ENCODE measurements at regions not wholly inside any gene's neighbourhood (a gene's known extent, or its start where the extent isn't known, plus 50 kb on each side); places are given as distances from the start of the nearest gene placed in this dataset.
"Not testable (repeated sequence)": the region's sequence is repeated elsewhere in the genome, so short reads cannot be mapped to it uniquely, and the experiment has no call there.

DNA sequence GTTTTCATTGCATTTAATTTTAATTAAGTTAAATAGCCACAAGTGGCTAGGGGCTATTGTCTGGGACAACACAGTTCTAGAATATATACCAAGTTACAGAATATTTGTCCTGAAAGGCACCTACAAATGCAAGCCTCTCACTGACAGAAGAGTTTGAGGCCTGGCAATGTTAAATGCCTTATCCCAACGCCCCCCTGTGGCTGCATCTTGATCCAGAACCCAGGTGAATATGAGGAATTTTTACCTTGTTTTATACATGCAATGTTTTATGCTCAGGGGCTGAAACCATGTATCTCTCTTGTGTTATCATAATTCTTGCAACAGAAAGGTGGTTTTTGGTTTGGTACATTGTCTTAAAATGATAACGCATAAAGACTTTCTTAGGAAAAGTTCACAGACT is 71.8 kb upstream of the SEC11C start:
- H3K4me3 ChIP-seq (ENCODE audit: low read depth, low read length): no peak overlapping the region
- TF ChIP-seq, protein P1, sequence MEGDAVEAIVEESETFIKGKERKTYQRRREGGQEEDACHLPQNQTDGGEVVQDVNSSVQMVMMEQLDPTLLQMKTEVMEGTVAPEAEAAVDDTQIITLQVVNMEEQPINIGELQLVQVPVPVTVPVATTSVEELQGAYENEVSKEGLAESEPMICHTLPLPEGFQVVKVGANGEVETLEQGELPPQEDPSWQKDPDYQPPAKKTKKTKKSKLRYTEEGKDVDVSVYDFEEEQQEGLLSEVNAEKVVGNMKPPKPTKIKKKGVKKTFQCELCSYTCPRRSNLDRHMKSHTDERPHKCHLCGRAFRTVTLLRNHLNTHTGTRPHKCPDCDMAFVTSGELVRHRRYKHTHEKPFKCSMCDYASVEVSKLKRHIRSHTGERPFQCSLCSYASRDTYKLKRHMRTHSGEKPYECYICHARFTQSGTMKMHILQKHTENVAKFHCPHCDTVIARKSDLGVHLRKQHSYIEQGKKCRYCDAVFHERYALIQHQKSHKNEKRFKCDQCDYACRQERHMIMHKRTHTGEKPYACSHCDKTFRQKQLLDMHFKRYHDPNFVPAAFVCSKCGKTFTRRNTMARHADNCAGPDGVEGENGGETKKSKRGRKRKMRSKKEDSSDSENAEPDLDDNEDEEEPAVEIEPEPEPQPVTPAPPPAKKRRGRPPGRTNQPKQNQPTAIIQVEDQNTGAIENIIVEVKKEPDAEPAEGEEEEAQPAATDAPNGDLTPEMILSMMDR (conservative IDR thresholded peaks at IDR 0.05; ENCODE audit: low read depth, low read length): peak; percentile 71
- DNase-seq (ENCODE audit: low read depth): peak; percentile 55

DNA sequence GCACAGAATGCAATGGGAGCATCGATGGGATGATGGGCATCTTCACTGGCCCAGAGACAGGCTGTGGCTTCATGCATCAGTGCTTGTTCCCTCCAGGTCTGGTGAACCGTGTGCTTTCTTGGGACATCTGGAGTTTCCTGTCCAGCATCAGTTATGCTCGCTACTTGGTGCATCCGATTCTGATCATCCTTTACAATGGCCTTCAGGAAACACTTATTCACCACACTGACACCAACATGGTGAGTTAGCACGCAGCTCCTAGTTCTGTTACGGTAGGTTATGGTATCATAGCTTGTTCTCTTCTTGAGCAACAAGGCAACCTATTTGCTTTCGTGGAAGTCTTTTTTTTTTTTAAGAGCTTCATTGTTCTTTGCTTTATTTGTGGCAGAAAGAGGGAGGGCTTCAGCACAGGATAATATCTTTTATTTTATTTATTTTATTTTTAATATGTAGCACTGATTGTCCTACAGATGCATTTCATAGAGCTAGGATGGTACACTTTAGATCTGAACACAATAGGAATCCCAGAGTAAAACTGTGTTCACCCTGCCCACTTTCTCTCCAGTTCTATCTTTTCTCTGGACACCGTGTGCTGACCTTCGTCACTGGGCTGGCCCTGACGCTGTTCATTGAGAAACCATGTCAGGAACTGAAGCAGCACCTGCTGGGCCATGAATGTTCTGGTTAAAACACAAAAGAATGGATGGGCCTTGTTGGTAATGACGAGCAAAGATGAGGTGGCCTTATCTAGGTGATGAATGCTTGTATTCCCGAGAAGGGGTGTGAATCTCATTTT is 71.2 kb upstream of the SEC11C start:
- TF ChIP-seq, protein P1 (conservative IDR thresholded peaks at IDR 0.05; ENCODE audit: low read depth, low read length): no peak
- DNase-seq (ENCODE audit: low read depth): no peak
- H3K4me3 ChIP-seq (ENCODE audit: low read depth, low read length): no peak overlapping the region

DNA sequence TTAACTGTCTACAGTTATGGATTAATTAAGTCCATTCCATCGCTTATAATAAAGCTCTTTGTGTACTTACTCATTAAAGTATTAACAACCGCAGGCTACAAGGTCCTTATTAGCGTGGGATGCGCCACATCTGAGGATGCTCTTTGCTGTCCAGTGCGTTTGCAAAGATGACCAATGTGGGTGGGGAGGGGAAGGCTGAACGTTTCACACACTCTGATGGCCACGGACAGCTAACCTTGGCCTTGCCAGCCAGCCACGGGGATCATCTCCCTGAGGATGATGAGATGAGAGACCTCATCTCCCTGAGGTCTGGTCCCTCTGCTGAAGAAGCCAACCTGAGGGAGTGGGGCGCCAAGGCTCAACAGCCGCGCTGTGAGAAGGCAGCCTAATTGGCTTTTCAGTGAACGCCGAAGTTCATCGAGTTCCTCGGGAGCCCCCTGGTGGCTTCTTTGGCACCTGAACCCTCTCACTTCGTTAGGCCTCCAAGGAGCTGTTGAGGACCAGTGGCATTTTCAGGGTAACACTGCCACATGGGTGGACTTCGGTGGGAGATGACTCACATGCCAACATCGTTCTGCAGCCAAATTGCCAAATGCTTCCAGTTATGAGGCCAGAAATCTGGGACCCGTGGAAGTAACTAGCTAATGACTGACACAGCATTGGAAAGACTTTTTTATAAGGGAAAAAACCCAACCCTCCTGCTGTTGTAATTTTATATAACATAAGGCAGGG is 69.3 kb upstream of the SEC11C start:
- TF ChIP-seq, protein P1 (conservative IDR thresholded peaks at IDR 0.05; ENCODE audit: low read depth, low read length): peak; percentile 97
- DNase-seq (ENCODE audit: low read depth): peak; percentile 84

DNA sequence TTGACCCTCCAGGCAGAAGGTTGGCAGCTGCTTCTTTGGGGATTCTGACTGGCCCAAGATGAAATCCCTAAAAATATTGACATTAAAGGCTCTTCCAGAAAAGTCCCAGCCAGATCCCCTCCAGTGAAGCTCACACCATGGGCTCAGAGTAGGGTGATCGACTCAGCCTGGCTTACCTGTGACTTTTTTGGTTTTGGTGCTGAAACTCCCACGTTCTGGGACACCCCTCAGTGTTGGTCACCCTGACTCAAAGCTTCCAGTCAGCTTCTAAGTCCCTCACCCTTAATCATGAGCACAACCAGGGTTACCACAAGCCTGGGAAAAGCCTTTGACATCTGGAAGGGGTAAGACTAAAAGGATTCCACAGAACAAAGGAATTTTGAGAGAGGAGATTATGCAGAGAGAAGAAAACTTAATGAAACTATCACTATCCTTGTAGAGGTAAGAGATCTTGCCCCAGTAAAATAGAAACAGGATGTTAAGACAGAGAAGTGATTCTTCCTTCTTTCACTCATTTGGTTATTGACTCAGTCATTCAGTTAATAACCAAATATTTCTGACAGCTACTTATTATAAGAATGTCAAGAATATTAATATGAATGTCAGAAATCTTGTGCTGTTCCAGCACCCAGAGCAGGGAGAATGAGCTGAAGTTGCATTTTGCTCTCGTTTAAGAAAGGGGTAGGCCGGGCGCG is 66.8 kb upstream of the SEC11C start:
- no peak overlapping the region for H3K4me3 ChIP-seq (ENCODE audit: low read depth, low read length)
- TF ChIP-seq, protein P1 (conservative IDR thresholded peaks at IDR 0.05; ENCODE audit: low read depth, low read length): no peak
- no peak for DNase-seq (ENCODE audit: low read depth)

More for the DNA sequence above, 69.3 kb upstream of the SEC11C start:
- H3K4me3 ChIP-seq (ENCODE audit: low read depth, low read length): no peak overlapping the region

DNA sequence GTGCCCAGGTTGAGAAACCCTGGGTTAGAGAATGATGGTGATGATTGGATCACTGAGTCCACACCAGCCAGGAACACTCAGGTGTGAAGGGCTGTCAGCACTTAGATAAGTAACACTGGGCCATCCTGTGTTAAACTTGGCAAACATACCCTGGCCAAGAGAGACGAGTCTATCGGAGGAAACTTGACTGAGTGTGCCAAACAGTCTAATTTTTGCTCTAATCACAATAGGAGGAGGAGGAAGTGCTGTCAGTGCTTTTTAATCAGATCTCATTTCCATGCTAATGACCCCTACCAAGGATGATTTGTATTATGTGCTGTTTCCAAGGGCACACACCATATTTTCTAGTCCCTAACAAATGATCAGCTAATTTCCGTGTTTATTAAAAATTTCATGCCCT is 63.8 kb upstream of the SEC11C start:
- TF ChIP-seq, protein P1 (conservative IDR thresholded peaks at IDR 0.05; ENCODE audit: low read depth, low read length): no peak
- no peak for DNase-seq (ENCODE audit: low read depth)
- no peak overlapping the region for H3K4me3 ChIP-seq (ENCODE audit: low read depth, low read length)

DNA sequence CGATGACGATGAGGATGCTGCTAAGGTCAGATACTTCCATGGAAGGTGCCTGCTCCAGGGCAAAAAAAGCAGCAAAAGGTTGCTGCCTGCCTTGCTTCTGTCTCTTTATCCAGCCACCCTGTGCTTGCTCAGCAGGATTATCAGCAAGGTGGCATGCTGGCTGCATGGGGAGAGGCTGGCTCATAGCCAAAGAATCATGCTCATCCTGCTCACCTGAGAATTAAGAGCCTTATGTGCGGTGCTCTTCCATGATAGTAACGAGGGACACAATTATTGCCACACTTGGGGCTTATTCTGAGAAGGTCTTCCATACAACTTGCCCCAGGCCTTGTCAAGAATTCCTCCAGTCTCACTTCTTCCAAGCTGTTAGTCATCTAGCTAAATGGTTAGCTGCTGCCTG is 60.4 kb upstream of the SEC11C start:
- H3K4me3 ChIP-seq (ENCODE audit: low read depth, low read length): no peak overlapping the region
- DNase-seq (ENCODE audit: low read depth): no peak
- TF ChIP-seq, protein P1 (conservative IDR thresholded peaks at IDR 0.05; ENCODE audit: low read depth, low read length): no peak

DNA sequence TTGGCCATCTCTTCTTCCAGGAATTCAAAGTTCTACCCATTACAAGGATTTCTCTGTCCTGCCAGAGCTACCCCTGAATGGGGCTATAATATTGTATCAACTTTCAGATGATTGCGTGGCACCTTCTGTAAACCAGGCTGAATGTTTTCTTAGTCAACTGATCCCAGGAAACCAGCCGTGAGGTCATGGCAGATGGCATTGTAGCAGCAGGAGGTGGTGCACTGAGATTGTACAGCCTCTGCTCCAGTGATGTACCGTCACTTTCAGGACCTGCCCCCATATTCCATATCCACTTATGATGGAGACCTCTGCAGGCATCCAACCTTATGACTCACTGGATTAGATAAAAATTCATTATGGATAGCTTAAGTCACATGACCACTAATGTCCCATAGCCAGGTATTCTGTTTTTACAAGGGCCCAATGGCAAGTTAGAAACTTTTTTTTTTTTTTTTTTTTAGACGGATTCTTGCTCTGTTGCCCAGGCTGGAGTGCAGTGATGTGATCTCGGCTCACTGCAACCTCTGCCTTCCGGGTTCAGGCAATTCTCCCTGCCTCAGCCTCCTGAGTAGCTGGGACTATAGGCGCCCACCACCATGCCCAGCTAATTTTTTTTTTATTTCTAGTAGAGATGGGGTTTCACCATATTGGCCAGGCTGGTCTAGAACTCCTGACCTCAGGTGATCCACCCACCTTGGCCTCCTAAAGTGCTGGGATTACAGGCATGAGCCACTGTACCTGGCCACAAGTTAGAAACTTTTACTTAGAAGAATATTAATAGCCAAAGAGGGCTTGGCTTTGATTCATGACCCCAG is 59.8 kb upstream of the SEC11C start:
- DNase-seq (ENCODE audit: low read depth): peak; percentile 8
- H3K4me3 ChIP-seq (ENCODE audit: low read depth, low read length): not testable (repeated sequence)

All from choroid plexus epithelial cell (primary cell).